ENCODE measurements at regions not wholly inside any gene's neighbourhood (a gene's known extent, or its start where the extent isn't known, plus 50 kb on each side); places are given as distances from the start of the nearest gene placed in this dataset.

DNA sequence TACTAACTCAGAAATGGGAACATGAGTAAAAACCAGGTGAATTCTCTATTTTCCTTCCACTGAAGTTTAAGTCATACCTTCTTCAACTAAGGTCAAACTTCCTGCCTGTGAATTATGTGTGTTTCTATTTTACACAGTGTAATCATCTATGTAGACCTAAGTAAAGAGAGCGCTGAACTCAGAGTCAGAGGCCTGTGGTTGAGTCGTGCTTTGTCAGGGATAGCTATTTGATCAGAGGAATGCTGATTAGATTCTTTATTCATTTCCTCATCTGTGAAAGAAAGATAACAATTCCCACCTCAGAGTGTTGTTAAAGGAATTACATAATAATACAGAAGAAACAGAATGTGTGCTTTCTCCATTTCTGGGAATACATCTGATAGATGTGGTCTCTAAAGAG lies 654.1 kb downstream of the STIM2 start:
- no peak for DNase-seq (ENCODE audit: low spot score)

GRCh38 chr4:27515140-27515539 lies 654.5 kb downstream of the STIM2 start:
- no peak for DNase-seq (ENCODE audit: low spot score)

DNA sequence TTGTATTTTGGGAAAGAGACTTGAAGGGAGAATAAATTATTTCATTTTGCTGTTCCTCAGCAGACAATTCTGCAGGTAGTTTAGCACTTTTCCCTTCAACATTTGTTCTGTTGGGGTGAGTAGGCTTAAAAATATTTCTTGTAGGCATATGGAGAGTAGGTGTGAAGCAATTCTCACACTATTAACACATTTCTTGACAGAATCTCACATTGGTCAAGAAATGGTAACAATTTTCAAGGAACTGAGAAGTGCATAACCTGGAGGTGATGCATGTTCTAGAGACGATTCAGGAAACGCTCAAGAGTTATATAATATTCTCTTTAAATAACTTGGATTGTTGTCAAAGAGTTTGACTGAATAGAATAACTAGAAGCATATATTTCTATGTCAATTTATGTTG lies 658.2 kb downstream of the STIM2 start:
- no peak for DNase-seq (ENCODE audit: low spot score)

DNA sequence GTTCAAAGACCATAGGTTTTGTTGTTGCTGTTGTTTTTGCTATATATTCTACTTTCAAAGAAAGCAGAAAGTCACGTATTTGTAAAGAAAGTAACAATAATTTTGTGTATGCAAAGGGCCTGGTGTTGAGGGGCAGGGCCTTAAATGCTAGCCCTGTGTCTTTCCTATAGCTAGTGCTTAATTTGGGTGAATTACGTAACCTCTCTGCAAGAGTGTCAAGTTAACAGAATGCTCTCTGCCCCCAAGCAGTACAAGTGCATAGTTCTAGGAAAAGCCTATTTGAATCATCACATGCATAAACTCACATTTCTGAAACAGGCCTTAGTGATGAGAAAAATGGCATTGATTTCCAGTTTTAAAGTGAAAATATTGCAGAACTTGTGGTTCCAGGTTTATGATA lies 663.6 kb downstream of the STIM2 start:
- DNase-seq (ENCODE audit: low spot score), result no peak

DNA sequence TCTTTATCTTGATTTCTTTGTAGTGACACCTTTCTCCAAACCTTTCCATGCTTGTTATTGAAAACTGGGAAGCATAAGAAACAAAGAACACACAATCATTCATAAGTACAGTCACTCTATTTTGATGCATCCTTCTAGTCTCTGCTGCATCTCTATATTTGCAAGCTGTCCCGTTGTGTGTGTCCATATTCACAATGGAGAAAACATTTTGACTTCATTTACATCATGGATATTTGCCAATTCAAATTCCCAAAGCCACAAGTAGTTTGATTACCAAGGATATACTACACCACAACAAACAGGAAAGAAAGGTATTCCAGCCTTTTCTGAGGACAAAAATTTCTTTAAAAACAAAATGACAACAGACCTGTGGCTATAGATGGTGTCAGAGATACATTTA lies 673.8 kb downstream of the STIM2 start:
- DNase-seq (ENCODE audit: low spot score), result no peak

DNA sequence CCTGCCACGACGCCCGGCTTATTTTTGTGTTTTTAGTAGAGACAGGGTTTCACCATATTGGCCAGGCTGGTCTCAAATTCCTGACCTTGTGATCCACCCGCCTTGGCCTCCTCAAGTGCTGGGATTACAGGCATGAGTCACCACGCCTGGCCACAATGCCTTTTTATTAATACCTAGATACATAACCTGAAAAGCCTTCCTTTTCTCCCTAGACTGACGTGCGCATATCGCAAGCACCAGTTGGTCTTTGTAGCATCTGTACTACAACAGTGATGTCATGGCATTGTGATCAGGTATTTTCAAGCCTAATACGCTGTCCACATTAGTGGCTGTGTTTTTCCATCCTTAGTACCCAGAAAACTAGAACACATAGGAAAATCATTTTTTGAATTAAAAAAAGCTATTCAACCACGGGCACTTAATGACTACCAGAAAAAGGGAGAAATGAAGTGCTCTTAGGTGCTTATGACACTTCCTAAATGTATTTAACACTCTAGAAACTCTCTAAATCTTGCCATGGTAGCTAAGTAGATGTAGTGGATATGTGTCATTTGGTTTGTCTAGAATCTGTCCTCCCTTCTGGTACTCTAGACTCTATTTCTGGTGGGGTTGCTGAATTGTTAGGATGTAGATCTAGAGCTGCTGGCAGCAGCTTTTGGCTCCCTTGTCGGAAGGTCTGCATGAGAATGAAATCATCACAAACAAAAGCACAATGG lies 707.8 kb downstream of the STIM2 start:
- DNase-seq (ENCODE audit: low spot score), result no peak

GRCh38 chr4:27568952-27569319 lies 708.3 kb downstream of the STIM2 start:
- no peak for DNase-seq (ENCODE audit: low spot score)

GRCh38 chr4:27574743-27575142 lies 714.1 kb downstream of the STIM2 start:
- no peak for DNase-seq (ENCODE audit: low spot score)

GRCh38 chr4:27577951-27578350 lies 717.3 kb downstream of the STIM2 start:
- DNase-seq (ENCODE audit: low spot score), result no peak

GRCh38 chr4:27592738-27593137 lies 732.1 kb downstream of the STIM2 start:
- no peak for DNase-seq (ENCODE audit: low spot score)

- DNase-seq (ENCODE audit: low spot score), result no peak
Measured at GRCh38 chr4:27594922-27595321, 734.3 kb downstream of the STIM2 start.

DNA sequence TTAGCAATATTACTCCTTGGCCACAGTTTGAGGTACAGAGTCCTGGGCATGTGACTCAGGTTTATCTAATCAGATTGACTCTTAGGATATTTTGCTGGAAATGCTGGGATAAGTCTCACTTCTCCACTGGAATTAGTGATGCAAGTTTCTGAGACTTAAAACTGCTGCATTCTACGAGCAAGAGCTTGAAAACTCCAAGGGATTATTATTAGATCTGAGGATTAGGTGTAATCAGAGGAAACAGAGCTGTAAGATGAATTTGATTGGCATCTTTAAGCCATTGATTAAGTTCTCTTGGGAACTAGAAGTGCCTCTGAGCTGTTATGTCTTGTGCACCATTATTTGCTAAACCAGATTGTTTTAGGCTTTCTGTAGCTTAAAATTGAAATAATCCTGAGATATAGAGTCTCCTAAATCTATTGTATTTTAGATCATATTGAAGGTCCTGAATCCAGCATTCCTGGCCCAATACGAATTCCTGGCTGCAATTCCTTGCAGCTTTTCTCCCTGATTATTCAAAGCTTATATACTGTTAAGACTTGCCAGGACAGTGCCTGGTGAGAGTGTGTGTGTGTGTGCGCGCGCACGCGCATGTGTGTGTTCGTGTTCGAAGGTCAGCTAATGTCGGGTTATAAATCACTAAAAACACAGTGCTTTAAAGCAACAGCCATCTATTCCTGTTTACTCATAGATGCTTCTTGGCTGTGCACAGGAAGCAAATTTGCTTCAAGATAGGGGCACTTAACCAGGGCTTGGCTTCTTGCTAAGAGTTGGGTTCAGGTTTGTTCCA lies 735.1 kb downstream of the STIM2 start:
- no peak for DNase-seq (ENCODE audit: low spot score)

DNA sequence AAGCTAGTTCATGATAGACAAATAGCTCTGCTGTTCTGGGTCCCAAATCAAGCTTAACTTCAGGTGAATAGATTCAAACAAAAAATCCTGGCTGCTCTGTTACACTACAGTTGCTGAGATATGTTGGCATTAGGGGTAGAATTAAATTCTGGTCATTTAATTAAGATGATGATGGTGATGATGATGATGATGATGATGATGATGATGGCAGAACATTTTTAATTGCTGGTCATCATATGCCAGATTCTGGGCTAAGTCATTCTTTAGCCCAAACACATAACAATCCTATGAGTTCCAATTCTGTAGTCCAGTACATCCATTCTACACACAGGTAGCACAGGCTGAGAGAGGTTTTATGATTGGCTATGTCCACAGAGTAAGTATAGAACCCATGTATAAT lies 741.5 kb downstream of the STIM2 start:
- DNase-seq (ENCODE audit: low spot score), result no peak

- no peak for DNase-seq (ENCODE audit: low spot score)
Measured at GRCh38 chr4:27604692-27605091, 744.1 kb downstream of the STIM2 start.

DNA sequence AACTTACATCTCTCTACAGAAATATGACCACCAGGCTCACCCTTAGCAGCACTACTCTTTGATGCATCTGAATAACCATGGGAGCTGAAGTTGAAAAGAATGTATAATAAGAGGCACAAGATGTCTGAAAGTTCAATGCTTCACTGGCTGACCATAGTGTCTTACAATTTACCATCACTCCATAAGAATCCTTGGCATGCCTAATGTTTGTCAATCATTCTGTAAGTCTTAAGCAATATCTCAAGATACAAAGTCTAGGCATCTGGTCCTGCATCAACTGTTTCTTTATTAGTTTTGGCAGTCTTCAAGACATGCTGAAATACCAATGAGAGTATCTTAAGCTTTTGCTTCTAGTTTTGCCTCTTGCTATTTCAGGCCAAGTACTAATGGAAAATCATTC lies 755.5 kb downstream of the STIM2 start:
- DNase-seq (ENCODE audit: low spot score), result no peak

DNA sequence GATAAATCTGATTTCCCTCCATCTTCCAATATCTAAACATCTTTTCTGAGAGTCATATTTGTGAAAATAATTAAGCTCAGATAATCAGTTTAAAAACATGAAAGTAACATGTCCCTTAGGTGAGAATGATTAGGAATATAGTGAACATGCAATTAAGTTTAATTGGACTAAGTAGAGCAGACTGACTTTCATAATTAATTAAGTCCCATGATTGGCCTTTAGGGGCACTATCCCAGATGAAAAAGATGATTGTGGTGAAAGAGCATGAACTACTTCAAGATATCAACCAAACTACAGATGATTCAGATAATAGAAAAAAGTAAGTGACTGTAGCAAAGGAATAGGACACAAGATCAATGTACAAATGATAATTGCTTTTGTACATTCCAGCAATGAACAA lies 758.8 kb downstream of the STIM2 start:
- no peak for DNase-seq (ENCODE audit: low spot score)

- no peak for DNase-seq (ENCODE audit: low spot score)
Measured at GRCh38 chr4:27620886-27621285, 760.2 kb downstream of the STIM2 start.

GRCh38 chr4:27624749-27625148 lies 764.1 kb downstream of the STIM2 start:
- DNase-seq (ENCODE audit: low spot score), result no peak

GRCh38 chr4:27628609-27629008 lies 768.0 kb downstream of the STIM2 start:
- no peak for DNase-seq (ENCODE audit: low spot score)

DNA sequence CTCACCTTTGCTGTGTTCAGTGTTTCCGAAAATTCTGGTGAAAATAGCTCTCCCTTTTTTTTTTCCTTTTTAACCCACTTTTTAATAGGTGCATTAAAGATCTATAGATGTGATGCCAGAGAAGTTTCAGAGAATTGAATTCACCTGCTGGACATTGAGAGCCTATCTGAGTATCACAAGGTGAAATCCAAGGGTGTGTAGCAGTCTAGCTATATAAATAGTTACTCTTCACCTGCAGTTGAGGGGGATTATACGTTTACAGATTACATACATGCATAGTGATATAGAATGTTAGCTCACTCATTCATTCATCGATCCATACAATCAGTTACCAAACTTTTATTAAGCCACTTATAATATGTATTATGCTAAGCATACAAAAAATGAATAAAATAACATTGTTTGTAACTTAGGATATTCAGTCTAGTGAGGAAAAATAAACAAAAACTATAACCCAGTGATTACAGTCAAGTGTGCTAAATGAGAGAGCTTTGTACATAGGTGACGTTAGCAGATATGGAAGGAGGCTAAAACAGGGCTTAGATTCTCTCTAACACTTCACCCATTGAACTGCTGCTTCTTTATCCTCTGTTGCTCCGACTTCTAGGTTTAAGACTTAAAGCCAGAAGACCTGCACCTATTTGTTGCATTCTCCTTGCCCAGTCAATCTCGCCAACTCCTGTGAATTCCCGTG lies 769.0 kb downstream of the STIM2 start:
- DNase-seq (ENCODE audit: low spot score), result no peak

GRCh38 chr4:27635936-27636913 lies 775.6 kb downstream of the STIM2 start:
- no peak for DNase-seq (ENCODE audit: low spot score)

All from kidney capillary endothelial cell (primary cell).